ENCODE measurements at regions not wholly inside any gene's neighbourhood (a gene's known extent, or its start where the extent isn't known, plus 50 kb on each side); places are given as distances from the start of the nearest gene placed in this dataset.
"Not testable (repeated sequence)": the region's sequence is repeated elsewhere in the genome, so short reads cannot be mapped to it uniquely, and the experiment has no call there.

DNA sequence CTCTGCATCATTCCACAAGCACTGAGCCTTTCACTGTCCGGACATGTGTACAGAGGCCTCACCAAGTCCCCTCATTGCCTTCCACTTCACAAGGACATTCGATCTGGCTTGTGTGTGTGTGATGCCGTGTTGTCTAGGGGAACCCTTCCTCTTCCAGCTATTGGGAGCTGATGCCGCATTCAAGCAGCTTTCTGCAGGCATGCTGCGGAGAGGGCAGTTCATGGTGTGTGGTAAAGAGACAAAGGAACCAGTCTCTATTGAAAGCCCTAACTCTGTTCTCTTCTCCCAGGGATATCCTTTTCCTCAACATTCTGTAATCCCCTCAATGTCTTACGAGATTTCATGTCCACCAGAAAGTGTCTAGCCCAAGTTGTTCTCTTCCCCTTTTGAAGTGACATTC, 141.6 kb downstream of the ALOX5 start:
- DNase-seq = no peak

DNA sequence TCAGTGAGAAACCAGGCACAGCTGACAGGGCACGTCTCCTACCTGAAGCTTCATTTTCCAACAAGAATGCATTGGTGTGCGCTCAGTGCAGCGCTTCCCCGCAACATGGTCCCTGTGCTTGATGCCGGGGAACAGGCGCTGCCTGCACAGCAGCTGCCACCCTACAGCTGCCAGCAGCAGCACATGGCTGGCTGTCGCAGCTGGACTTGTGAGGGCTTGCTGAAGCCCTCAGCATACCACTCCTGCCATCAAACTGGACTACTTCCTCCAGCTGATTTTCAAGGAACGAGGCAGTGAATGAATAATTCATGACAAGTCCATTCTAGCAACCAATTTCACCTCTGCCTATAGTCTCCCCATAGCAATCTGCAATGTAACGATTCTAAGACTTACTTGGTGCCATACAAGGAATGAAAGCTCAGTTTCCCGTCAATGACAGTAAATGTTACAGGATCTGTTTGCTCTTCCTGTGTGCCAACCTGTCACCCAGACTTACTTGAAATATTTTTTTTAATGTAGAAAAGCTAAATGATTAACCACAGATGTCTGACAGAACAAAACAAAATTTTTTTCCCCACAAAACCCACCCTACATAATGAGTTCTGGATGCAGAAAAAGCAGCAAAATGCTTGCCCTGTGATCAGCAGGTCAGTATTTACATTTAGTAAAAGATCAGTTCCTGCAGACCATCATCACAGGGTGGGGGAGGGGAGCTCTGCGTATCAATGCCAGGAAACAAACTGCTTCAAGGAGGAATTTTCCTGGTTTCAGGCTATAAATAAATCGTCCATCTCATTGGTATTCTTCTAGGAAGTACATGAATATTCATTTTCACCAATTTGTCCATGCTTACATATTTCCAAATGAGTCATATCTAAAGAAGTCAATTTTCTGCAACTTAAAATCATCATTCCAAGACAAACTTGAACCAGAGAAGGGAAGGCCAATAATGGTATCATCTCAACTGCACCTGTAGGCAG, 140.6 kb downstream of the ALOX5 start:
- peak; percentile 13 for DNase-seq

DNA sequence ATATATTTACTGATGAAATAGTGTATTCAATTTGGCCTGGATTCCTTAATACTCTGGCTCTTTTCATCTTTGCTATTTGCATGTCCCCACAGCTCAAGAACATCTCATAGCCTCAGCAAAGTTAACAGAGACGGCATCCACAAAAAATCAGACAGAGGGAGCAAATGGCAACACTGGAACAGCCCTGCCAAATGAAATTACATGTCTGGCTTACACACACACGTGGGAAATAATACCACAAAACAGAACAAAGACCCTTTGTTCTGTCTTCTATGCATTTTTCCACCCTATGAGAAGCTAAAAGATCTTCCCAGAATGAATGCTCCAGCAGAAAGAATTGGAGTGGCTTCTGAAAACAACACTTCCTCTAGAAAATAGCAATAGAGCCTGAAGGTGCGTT, 139.5 kb downstream of the ALOX5 start:
- DNase-seq = no peak

GRCh38 chr10:45511926-45512325, 137.9 kb downstream of the ALOX5 start:
- DNase-seq = not testable (repeated sequence)

DNA sequence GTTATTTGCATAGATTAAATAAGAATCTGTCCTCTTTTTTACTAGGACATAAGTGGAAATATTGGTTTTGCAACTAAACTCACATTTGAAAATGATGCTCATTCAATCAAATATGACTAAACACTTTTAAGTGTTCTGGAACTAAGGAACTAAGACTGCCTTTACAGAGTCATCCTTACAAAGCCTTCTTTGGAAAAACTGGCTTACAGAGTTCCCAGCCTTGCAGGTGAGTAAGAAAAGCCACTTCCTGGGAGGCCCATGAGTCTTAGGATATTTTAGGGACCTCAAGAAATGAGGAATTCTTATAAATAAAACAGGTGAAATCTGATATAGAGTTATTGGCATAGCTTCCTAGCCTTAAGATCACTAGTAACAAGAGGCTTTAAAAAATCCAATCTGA, 135.5 kb downstream of the ALOX5 start:
- DNase-seq = no peak

DNA sequence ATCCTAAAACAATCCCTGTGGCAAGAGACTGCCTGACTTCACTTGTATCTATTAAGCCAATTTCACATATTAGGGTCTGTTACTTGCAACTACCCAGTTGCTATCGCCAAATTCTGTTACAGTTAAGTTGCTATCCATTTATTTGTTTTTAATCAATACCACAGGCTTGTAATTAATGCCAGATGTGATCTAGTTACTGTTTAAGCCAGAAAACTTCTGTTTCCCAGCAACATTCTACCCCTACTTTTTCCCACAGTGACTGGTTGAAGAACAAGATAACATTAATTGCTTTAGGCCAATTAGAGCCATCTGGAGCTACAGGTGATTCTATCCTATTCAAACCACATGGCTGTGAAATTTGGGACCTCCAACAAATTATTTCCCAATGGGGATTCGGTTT, 131.3 kb downstream of the ALOX5 start:
- no peak for DNase-seq

- DNase-seq = no peak
These were observed 128.4 kb downstream of the ALOX5 start for GRCh38 chr10:45502458-45502857.

GRCh38 chr10:45501791-45502190, 127.8 kb downstream of the ALOX5 start:
- DNase-seq = no peak

DNA sequence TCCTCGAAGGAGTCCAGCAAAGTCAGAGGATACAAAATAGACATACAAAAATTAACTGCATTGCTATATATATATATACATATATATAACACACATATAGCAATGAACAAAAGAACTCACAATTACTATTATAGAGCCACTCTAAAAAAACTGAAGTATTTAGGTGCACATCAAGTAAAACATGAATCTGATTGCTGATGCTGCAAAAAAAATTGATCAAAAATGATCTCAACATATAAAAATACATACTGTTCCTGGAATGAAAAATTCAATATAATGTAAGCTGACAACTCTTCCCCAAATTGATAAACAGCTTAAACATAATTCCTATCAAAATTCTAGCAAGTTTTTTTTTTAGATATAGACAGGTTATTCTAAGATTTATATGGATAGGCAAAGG, 126.8 kb downstream of the ALOX5 start:
- no peak for DNase-seq

GRCh38 chr10:45500304-45500703, 126.3 kb downstream of the ALOX5 start:
- no peak for DNase-seq

DNA sequence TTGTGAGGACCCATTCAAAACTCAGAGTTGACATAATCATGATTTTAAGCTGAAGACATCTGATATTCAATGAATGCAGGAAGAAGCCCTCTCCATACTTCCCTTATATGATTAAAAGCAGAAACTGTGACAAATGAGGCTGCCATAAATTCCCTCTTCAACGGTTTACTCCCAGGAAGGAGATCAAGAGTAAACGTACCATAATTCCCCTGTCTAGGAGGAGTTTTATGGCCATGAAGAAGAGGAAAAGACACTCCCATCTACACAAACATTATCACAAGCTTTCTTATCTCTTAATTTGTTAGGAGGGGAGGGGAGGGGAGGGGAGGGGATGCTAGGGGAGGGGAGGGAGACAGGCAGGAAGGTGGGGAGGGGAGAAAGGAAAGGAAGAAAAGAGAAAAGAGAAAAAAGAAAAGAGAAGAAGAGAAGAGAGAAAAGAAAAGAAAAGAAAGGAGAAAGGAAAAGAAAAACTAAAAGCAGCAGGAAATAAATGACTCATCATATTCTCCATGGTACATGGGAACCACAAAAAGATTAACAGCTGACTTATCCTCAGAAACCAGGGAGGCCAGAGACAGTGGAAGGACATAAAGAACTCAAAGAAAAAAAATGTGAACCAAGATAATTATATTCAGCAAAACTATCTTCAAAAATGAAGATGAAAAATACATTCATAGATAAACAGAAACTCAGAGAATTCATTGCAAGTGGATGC, 121.6 kb downstream of the ALOX5 start:
- DNase-seq = no peak
